ENCODE measurements at regions not wholly inside any gene's neighbourhood (a gene's known extent, or its start where the extent isn't known, plus 50 kb on each side); places are given as distances from the start of the nearest gene placed in this dataset.

DNA sequence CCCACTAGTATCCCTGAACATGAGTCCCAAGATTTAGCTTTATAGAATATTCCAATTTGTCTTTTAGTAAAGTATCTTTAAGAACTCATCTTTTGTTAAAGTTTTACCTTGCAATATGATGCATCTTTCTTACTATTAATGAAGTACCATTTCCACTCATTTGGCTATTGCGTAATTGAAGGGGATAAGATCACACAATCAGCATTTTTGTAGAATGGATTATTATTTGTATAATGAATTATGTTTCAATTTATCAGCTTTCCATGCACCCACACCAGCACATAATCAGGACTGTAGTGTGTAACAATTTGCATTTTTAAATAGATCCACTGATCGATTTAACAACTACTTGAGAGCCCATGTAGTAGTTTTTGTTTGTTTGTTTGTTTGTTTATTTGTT is 1364.9 kb upstream of the IGFBP7 start:
- TF ChIP-seq, protein P1, sequence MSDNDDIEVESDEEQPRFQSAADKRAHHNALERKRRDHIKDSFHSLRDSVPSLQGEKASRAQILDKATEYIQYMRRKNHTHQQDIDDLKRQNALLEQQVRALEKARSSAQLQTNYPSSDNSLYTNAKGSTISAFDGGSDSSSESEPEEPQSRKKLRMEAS (IDR thresholded peaks at IDR 0.05; ENCODE audit: insufficient read depth, insufficient read length): no peak
- TF ChIP-seq, protein P2, sequence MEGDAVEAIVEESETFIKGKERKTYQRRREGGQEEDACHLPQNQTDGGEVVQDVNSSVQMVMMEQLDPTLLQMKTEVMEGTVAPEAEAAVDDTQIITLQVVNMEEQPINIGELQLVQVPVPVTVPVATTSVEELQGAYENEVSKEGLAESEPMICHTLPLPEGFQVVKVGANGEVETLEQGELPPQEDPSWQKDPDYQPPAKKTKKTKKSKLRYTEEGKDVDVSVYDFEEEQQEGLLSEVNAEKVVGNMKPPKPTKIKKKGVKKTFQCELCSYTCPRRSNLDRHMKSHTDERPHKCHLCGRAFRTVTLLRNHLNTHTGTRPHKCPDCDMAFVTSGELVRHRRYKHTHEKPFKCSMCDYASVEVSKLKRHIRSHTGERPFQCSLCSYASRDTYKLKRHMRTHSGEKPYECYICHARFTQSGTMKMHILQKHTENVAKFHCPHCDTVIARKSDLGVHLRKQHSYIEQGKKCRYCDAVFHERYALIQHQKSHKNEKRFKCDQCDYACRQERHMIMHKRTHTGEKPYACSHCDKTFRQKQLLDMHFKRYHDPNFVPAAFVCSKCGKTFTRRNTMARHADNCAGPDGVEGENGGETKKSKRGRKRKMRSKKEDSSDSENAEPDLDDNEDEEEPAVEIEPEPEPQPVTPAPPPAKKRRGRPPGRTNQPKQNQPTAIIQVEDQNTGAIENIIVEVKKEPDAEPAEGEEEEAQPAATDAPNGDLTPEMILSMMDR (IDR thresholded peaks at IDR 0.05; ENCODE audit: extremely low read depth in 1 of 2, insufficient read depth in 1 of 2, low read depth in 1 of 2, low read length in 2 of 2): no peak

Data from endothelial cell of umbilical vein (primary cell).